PC-3 (cell line): ENCODE measurements at regions not wholly inside any gene's neighbourhood (a gene's known extent, or its start where the extent isn't known, plus 50 kb on each side); places are given as distances from the start of the nearest gene placed in this dataset.

Experiments used
- ATAC-seq: fragments of 200-7000 bp; cut with Tn5 transposase; 2 replicates; pipeline ENCODE4 v1.9.1; 2020; ENCODE audit warnings: mild to moderate bottlenecking, moderate library complexity
- BruUV-seq: library from RNA; stranded (reverse); fragments of 400-500 nt; replicated peaks from 2 replicates; lab custom pipeline; 2021; lab: Mats Ljungman, UMichigan
- CTCF ChIA-PET: fragments of 300-600 bp; sonication (Branson Sonifier 250); formaldehyde crosslinking; loops from one replicate; lab custom pipeline; 2022; ENCODE audit warnings: antibody characterized with exemption; lab: Charles Lee
- POLR2A ChIA-PET: fragments of 300-600 bp; sonication (Branson Sonifier 250); formaldehyde crosslinking; loops from one replicate; lab custom pipeline; 2022; ENCODE audit warnings: antibody characterized with exemption; ENCODE audit not compliant: unreplicated experiment; lab: Charles Lee
- DNase-seq: peaks from one replicate; pipeline ENCODE4 v3.0.0-alpha.2; 2015
- H2AFZ ChIP-seq: fragments of 300-600 bp; sonication (generic); 2 replicates; pipeline ENCODE4 v1.6.0; 2016; ENCODE audit warnings: antibody characterized with exemption, low read length
- H3F3A ChIP-seq: fragments of 300-600 bp; sonication (generic); one replicate; pipeline ENCODE4 v1.6.0; 2017; ENCODE audit warnings: antibody characterized with exemption, low read length, control low read depth, mild to moderate bottlenecking; ENCODE audit not compliant: unreplicated experiment
- H3K27ac ChIP-seq: fragments of 300-600 bp; sonication (generic); 2 replicates; pipeline ENCODE4 v1.5.1; 2016; ENCODE audit warnings: mild to moderate bottlenecking, low read length
- H3K27me3 ChIP-seq: fragments of 300-600 bp; sonication (generic); 2 replicates; pipeline ENCODE4 v1.6.1; 2016; ENCODE audit warnings: low read length, mixed read lengths
- H3K36me3 ChIP-seq: fragments of 300-600 bp; sonication (generic); 2 replicates; pipeline ENCODE4 v1.6.1; 2016; ENCODE audit warnings: low read depth, mixed run types, low read length, mixed read lengths
- H3K4me1 ChIP-seq: fragments of 300-600 bp; sonication (generic); 2 replicates; pipeline ENCODE4 v1.5.1; 2016; ENCODE audit warnings: low read length; ENCODE audit not compliant: insufficient read depth
- H3K4me2 ChIP-seq: fragments of 300-600 bp; sonication (generic); 2 replicates; pipeline ENCODE4 v1.6.0; 2016; ENCODE audit warnings: low read length
- H3K4me3 ChIP-seq: fragments of 300-600 bp; sonication (generic); 2 replicates; pipeline ENCODE4 v1.5.1; 2016; ENCODE audit warnings: mild to moderate bottlenecking, low read length, mixed read lengths
- H3K79me2 ChIP-seq: fragments of 300-600 bp; sonication (generic); 2 replicates; pipeline ENCODE4 v1.6.1; 2017; ENCODE audit warnings: low read length, mixed read lengths
- H3K9ac ChIP-seq: fragments of 300-600 bp; sonication (generic); 2 replicates; pipeline ENCODE4 v1.6.0; 2016; ENCODE audit warnings: mild to moderate bottlenecking, low read length
- H3K9me2 ChIP-seq: fragments of 300-600 bp; sonication (generic); replicated peaks from 2 replicates; pipeline ENCODE4 v1.6.1; 2016; ENCODE audit warnings: mixed run types, low read length, mixed read lengths
- H3K9me3 ChIP-seq: fragments of 300-600 bp; sonication (generic); 2 replicates; pipeline ENCODE4 v1.6.1; 2016; ENCODE audit warnings: low read length, mixed read lengths
- H4K20me1 ChIP-seq: fragments of 300-600 bp; sonication (generic); 2 replicates; pipeline ENCODE4 v1.6.1; 2016; ENCODE audit warnings: low read length, mixed read lengths
- CTCF ChIP-seq: fragments of 300-600 bp; sonication (generic); conservative IDR thresholded peaks from 2 replicates; pipeline ENCODE4 v1.5.1; 2017; ENCODE audit warnings: antibody characterized with exemption, low read depth, mild to moderate bottlenecking, low read length
- EZH2 ChIP-seq: fragments of 300-600 bp; sonication (generic); IDR thresholded peaks from one replicate; pipeline ENCODE4 v1.6.1; 2017; ENCODE audit warnings: antibody characterized with exemption, mild to moderate bottlenecking, low read length; ENCODE audit not compliant: unreplicated experiment
- EZH2phosphoT487 ChIP-seq: fragments of 300-600 bp; sonication (generic); IDR thresholded peaks from 2 replicates; pipeline ENCODE4 v1.6.1; 2018; ENCODE audit warnings: mild to moderate bottlenecking, antibody characterized with exemption, low read length, borderline replicate concordance
- intact Hi-C: fragments of 100-400 bp; cut with micrococcal nuclease; formaldehyde crosslinking; loops from 2 replicates; pipeline ENCODE4 v1.9.0; 2023

- Histone ChIP-seq H4K20me1 (no peaks in the 10 kb centered on the region), H3K9me3 (no peaks in the 10 kb centered on the region), H3K27ac (no peak overlapping the region), H3K4me2 (no peak overlapping the region), H3K9ac (no peak overlapping the region), H3K36me3 (no peaks in the 10 kb centered on the region), H3F3A (no peaks in the 10 kb centered on the region), H3K4me1 (peaks cover 16% of the 10 kb centered on the region), H3K4me3 (no peak overlapping the region), H3K9me2 (no peaks in the 10 kb centered on the region), H3K79me2 (no peaks in the 10 kb centered on the region), H3K27me3 (no peaks in the 10 kb centered on the region), H2AFZ (no peak overlapping the region)
- ATAC-seq (no peak), DNase-seq (no peak)
- POLR2A ChIA-PET, result no interaction called here
- intact Hi-C loops, result no loop called here
- CTCF ChIA-PET, result interaction anchor here (0.7 kb wide), 1 partner anchor 9 kb away, joined by 4 read pairs; no protein-coding TSS in a partner anchor
- TF ChIP-seq EZH2phosphoT487 (no peak), EZH2 (no peak), CTCF (no peak)
- BruUV-seq, result no TSS peak
These were observed 54.1 kb downstream of the SOCS3 start for GRCh38 chr17:78305801-78306200.

GRCh38 chr17:78304549-78305037, 55.3 kb downstream of the SOCS3 start:
- intact Hi-C loops, result no loop called here
- ChIA-PET POLR2A (no interaction called here), CTCF (no interaction called here)
- peaks cover 21% of the 10 kb centered on the region for H3K4me1 ChIP-seq
- no peak for DNase-seq
- no peaks in the 10 kb centered on the region for H3K27me3 ChIP-seq
- no peak overlapping the region for H3K4me3 ChIP-seq
- no peaks in the 10 kb centered on the region for H4K20me1 ChIP-seq
- no peak for ATAC-seq
- no TSS peak for BruUV-seq
- no peak overlapping the region for H3K27ac ChIP-seq
- no peaks in the 10 kb centered on the region for H3K79me2 ChIP-seq
- TF ChIP-seq EZH2phosphoT487, result no peak
- H3K9ac ChIP-seq, result no peak overlapping the region
- H3K9me2 ChIP-seq, result no peaks in the 10 kb centered on the region
- H3K9me3 ChIP-seq, result no peaks in the 10 kb centered on the region
- H3F3A ChIP-seq, result no peaks in the 10 kb centered on the region
- no peak overlapping the region for H3K4me2 ChIP-seq
- H2AFZ ChIP-seq, result no peak overlapping the region
- no peaks in the 10 kb centered on the region for H3K36me3 ChIP-seq

- Histone ChIP-seq H3K9me2 (no peaks in the 10 kb centered on the region), H3K9me3 (no peaks in the 10 kb centered on the region), H3K4me2 (no peak overlapping the region), H3K4me3 (no peak overlapping the region), H2AFZ (no peak overlapping the region), H3K27me3 (no peaks in the 10 kb centered on the region), H3K79me2 (no peaks in the 10 kb centered on the region), H3K27ac (no peak overlapping the region), H3K4me1 (peaks cover 12% of the 10 kb centered on the region), H3F3A (no peaks in the 10 kb centered on the region), H3K36me3 (no peaks in the 10 kb centered on the region), H4K20me1 (no peaks in the 10 kb centered on the region), H3K9ac (no peak overlapping the region)
- intact Hi-C loops, result no loop called here
- CTCF ChIA-PET, result no interaction called here
- DNase-seq (no peak), ATAC-seq (no peak)
- no TSS peak for BruUV-seq
- POLR2A ChIA-PET, result no interaction called here
- TF ChIP-seq EZH2phosphoT487 (no peak), CTCF (no peak), EZH2 (no peak)
These were observed 57.4 kb downstream of the SOCS3 start for GRCh38 chr17:78302478-78302877.
